ENCODE measurements at regions not wholly inside any gene's neighbourhood (a gene's known extent, or its start where the extent isn't known, plus 50 kb on each side); places are given as distances from the start of the nearest gene placed in this dataset.

DNA sequence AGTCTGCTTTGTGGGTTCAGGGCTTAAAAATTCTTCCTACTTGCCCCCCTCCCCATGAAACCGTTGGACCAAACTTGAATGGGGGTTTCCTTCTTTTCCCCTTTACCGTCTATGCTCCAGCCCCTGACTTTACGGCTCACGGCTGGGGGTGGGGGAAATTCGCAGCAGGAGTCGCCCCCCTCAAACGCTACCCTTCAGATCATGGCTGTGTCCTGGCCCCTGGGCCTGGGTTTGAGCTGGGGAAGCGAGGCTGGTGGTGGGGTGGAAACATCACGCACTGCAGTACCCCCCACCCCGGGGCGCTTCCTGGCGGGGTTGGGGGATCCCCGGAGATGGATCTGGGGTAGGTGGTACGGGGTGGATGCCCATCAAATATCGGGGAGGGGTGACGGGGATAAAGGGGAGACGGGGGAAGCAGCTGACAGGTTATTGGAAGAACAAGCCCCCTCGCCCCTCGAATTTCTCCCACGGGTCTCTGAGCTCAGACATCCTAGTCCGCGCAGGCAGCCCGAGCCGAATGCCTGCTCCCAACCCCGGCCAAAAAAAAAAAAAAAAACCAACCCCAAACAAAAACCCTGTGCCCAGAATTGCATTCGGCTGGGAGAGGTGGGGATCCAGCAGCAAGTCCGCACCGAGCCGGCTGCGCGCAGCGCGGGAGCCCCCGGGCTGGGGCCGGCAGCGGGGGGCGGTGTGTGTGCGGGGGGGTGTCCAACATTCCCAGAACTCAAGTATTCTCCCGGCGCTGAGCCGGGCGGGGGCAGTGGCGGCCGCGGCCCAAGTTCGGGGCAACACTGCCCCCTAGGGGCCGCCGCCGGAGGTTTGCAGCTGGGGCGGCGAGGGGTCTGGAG is 59.0 kb upstream of the ACOT11 start (continued):
- TF ChIP-seq, protein P1, sequence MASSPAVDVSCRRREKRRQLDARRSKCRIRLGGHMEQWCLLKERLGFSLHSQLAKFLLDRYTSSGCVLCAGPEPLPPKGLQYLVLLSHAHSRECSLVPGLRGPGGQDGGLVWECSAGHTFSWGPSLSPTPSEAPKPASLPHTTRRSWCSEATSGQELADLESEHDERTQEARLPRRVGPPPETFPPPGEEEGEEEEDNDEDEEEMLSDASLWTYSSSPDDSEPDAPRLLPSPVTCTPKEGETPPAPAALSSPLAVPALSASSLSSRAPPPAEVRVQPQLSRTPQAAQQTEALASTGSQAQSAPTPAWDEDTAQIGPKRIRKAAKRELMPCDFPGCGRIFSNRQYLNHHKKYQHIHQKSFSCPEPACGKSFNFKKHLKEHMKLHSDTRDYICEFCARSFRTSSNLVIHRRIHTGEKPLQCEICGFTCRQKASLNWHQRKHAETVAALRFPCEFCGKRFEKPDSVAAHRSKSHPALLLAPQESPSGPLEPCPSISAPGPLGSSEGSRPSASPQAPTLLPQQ (tag by site-specific recombination; IDR thresholded peaks at IDR 0.05), result peak; percentile 56; the same call in 1 of the 2 replicates
- TF ChIP-seq ZBTB48 (tag by site-specific recombination; IDR thresholded peaks at IDR 0.05), result peak; percentile 74
- peak; percentile 93 for TF ChIP-seq GLIS1 (tag by site-specific recombination; IDR thresholded peaks at IDR 0.05)
- no peak for TF ChIP-seq ZNF248 (tag by site-specific recombination; IDR thresholded peaks at IDR 0.05)
- no peak for TF ChIP-seq GLI2 (tag by site-specific recombination; IDR thresholded peaks at IDR 0.05; ENCODE audit: borderline replicate concordance, low read depth)
- no peak for TF ChIP-seq ZNF239 (tag by site-specific recombination; IDR thresholded peaks at IDR 0.05)
- no peak for TF ChIP-seq REPIN1 (tag by site-specific recombination; IDR thresholded peaks at IDR 0.05; ENCODE audit: low read depth)
- no peak for TF ChIP-seq ZNF48 (tag by site-specific recombination; IDR thresholded peaks at IDR 0.05)

- H3K4me1 ChIP-seq (ENCODE audit: control insufficient read depth, insufficient read depth, low read length), result peaks cover 4% of the 10 kb centered on the region
- ChIA-PET POLR2A (interaction anchor here (4.2 kb wide), 1 partner anchor 81 kb away, joined by 44 read pairs; the partner anchor contains the start of gene SSBP3), CTCF (interaction anchor here (0.5 to 1.8 kb wide), 7 partner anchors 22 to 628 kb away, joined by 3 to 16 read pairs (median 3); no protein-coding TSS in a partner anchor)
- H3K9me3 ChIP-seq (ENCODE audit: control insufficient read depth, insufficient read depth, low read depth, low read length), result no peaks in the 10 kb centered on the region
- H3K36me3 ChIP-seq (ENCODE audit: control insufficient read depth in 2 of 2, insufficient read depth in 1 of 2, low read length in 2 of 2), result no peaks in the 10 kb centered on the region
- peak overlapping the region; percentile 88 for H3K27ac ChIP-seq (ENCODE audit: extremely low read depth, low read depth, low read length)
- H3K4me3 ChIP-seq (ENCODE audit: low read depth, low read length), result peak overlapping the region; percentile 50
- TF ChIP-seq ZFP41 (tag by site-specific recombination; IDR thresholded peaks at IDR 0.05; ENCODE audit: borderline replicate concordance) (no peak), ZNF148 (tag by site-specific recombination; IDR thresholded peaks at IDR 0.05; ENCODE audit: borderline replicate concordance) (no peak), ZNF549 (tag by site-specific recombination; IDR thresholded peaks at IDR 0.05) (no peak), ZBTB8A (tag by site-specific recombination; IDR thresholded peaks at IDR 0.05) (peak; percentile 94), BCL11A (tag by site-specific recombination; IDR thresholded peaks at IDR 0.05; ENCODE audit: low read depth) (peak; percentile 62; the same call in 1 of the 2 replicates), GLIS1 (tag by site-specific recombination; IDR thresholded peaks at IDR 0.05) (peak; percentile 71), ZBTB20 (tag by site-specific recombination; IDR thresholded peaks at IDR 0.05) (peak; percentile 81), ZNF510 (tag by site-specific recombination; IDR thresholded peaks at IDR 0.05; ENCODE audit: insufficient replicate concordance) (no peak), WT1 (tag by site-specific recombination; IDR thresholded peaks at IDR 0.05) (no peak), ZNF791 (tag by site-specific recombination; IDR thresholded peaks at IDR 0.05) (no peak), RBAK (tag by site-specific recombination; IDR thresholded peaks at IDR 0.05) (no peak), KLF16 (tag by site-specific recombination; IDR thresholded peaks at IDR 0.05) (0 out of 2 replicates have a peak, but pooled peaks have one; percentile 49), ZNF112 (tag by site-specific recombination; IDR thresholded peaks at IDR 0.05) (no peak), ZNF776 (tag by site-specific recombination; IDR thresholded peaks at IDR 0.05; ENCODE audit: borderline replicate concordance) (no peak), KLF7 (tag by site-specific recombination; IDR thresholded peaks at IDR 0.05; ENCODE audit: borderline replicate concordance) (no peak), ZNF561 (tag by site-specific recombination; IDR thresholded peaks at IDR 0.05; ENCODE audit: borderline replicate concordance) (peak; percentile 48; the same call in 1 of the 2 replicates)
- TF ChIP-seq, protein P2, sequence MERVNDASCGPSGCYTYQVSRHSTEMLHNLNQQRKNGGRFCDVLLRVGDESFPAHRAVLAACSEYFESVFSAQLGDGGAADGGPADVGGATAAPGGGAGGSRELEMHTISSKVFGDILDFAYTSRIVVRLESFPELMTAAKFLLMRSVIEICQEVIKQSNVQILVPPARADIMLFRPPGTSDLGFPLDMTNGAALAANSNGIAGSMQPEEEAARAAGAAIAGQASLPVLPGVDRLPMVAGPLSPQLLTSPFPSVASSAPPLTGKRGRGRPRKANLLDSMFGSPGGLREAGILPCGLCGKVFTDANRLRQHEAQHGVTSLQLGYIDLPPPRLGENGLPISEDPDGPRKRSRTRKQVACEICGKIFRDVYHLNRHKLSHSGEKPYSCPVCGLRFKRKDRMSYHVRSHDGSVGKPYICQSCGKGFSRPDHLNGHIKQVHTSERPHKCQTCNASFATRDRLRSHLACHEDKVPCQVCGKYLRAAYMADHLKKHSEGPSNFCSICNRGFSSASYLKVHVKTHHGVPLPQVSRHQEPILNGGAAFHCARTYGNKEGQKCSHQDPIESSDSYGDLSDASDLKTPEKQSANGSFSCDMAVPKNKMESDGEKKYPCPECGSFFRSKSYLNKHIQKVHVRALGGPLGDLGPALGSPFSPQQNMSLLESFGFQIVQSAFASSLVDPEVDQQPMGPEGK (tag by site-specific recombination; IDR thresholded peaks at IDR 0.05), result 0 out of 2 replicates have a peak, but pooled peaks have one; percentile 16
- TF ChIP-seq, protein P3, sequence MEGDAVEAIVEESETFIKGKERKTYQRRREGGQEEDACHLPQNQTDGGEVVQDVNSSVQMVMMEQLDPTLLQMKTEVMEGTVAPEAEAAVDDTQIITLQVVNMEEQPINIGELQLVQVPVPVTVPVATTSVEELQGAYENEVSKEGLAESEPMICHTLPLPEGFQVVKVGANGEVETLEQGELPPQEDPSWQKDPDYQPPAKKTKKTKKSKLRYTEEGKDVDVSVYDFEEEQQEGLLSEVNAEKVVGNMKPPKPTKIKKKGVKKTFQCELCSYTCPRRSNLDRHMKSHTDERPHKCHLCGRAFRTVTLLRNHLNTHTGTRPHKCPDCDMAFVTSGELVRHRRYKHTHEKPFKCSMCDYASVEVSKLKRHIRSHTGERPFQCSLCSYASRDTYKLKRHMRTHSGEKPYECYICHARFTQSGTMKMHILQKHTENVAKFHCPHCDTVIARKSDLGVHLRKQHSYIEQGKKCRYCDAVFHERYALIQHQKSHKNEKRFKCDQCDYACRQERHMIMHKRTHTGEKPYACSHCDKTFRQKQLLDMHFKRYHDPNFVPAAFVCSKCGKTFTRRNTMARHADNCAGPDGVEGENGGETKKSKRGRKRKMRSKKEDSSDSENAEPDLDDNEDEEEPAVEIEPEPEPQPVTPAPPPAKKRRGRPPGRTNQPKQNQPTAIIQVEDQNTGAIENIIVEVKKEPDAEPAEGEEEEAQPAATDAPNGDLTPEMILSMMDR (tag by site-specific recombination; IDR thresholded peaks at IDR 0.05), result peak; percentile 61; the same call in 1 of the 2 replicates
These were observed 59.8 kb upstream of the ACOT11 start for GRCh38 chr1:54488065-54488750.

All from HEK293 (cell line).